GM10266 (cell line): ENCODE measurements at regions not wholly inside any gene's neighbourhood (a gene's known extent, or its start where the extent isn't known, plus 50 kb on each side); places are given as distances from the start of the nearest gene placed in this dataset.

ENCODE experiments used
- DNase-seq: peaks from one replicate; pipeline ENCODE4 v3.0.0; 2012; ENCODE audit errors: extremely low spot score
- CTCF ChIP-seq: IDR thresholded peaks from 2 replicates; pipeline ENCODE4 v1.5.1; 2012; ENCODE audit warnings: mild to moderate bottlenecking, low read depth; ENCODE audit not compliant: control insufficient read depth, insufficient read depth; ENCODE audit errors: missing control alignments

- TF ChIP-seq CTCF = no peak
- DNase-seq = no peak
These were observed 70.6 kb upstream of the E2F3 start for GRCh38 chr6:20331042-20331441.

GRCh38 chr6:20331625-20332024, 70.1 kb upstream of the E2F3 start:
- DNase-seq = no peak
- no peak for TF ChIP-seq CTCF

- TF ChIP-seq CTCF = no peak
- no peak for DNase-seq
These were observed 69.2 kb upstream of the E2F3 start for GRCh38 chr6:20332441-20333006.

- TF ChIP-seq CTCF = no peak
- DNase-seq = no peak
These were observed 67.9 kb upstream of the E2F3 start for GRCh38 chr6:20333721-20334269.

GRCh38 chr6:20334334-20334733, 67.3 kb upstream of the E2F3 start:
- no peak for DNase-seq
- TF ChIP-seq CTCF = no peak

GRCh38 chr6:20334962-20335361, 66.7 kb upstream of the E2F3 start:
- TF ChIP-seq CTCF = no peak
- no peak for DNase-seq

GRCh38 chr6:20335872-20336271, 65.8 kb upstream of the E2F3 start:
- DNase-seq = no peak

More at GRCh38 chr6:20335872-20336271, 65.8 kb upstream of the E2F3 start:
- no peak for TF ChIP-seq CTCF
